ENCODE measurements at regions not wholly inside any gene's neighbourhood (a gene's known extent, or its start where the extent isn't known, plus 50 kb on each side); places are given as distances from the start of the nearest gene placed in this dataset.
"Not testable (repeated sequence)": the region's sequence is repeated elsewhere in the genome, so short reads cannot be mapped to it uniquely, and the experiment has no call there.

DNA sequence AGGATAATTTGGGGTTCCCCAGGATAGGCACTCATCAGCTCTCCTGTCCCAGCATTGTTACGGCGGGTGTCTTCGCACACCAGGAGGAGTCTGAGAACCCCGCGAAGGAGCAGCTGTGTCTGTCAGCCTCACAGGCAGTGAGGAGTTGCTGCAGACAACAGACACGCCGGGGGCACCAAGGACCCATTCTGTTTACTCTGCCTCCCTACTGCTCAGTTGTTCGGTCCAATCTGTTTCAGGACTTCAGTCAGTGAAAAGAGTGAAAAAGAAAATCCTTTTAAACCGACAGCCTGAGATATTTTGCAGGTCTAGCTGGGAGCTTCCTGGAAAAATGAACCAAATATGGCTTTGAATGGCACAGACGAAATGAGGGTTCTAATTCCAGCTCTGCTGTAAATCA, 288.4 kb downstream of the OMA1 start:
- DNase-seq (ENCODE audit: low spot score in 2 of 2), result no peak
- FAIRE-seq, result no peak

DNA sequence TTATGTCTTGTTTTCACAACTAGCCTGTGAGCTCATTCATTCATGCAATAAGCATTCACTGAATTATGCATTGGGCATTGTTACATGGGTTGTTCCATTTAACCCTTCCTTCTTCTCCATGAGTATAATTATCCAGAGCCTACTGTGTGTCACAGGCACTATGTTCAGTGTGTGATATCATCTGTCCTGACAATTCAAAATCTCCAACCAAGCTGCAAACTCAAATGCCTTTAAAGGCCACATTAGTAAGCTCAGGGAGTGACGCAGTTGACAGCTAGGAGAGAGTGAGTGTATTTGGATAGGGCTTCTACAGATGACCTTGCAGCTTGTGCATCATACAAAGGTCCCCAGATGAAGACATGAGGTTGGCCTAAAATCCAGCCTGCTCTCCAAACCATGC, 289.5 kb downstream of the OMA1 start:
- no peak for FAIRE-seq
- DNase-seq (ENCODE audit: low spot score in 2 of 2), result no peak

DNA sequence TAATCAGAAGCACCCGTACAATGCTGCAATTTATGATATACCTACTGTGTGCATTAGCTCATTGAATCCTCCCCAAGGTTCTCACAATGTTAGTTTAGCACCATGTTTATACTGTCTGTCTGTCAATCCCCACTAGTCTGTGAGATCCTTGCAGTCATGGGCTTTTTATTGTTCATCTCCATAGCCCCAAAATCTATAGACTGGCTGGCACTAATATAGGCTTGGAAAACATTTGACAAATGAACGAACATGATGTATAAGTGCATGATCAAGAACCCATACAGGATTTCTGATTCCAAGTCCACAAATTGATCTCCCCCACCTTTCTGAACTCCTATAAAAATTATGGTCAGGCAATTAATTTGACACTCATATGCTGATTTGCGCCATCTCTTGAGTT, 290.0 kb downstream of the OMA1 start:
- FAIRE-seq, result no peak
- DNase-seq (ENCODE audit: low spot score in 2 of 2), result no peak

DNA sequence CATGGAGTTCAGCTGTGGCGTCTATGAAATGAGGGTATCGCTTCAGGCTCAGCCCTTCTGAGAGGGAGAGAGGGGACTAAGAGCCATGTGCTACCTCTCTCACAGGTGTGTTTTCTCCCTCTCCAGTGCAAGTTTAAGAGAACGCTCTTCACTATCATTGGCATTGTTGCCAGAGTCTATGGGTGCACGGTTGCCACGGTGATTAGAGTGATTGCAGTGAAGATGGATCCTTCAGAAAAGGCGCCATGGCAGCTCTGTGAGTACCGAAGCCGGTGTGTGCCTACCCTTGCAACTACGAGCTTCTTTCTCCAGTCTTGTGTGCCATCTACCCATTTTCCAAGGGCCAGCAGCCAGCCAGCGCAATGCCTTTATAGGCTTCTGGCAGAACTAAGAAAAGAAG, 290.5 kb downstream of the OMA1 start:
- DNase-seq (ENCODE audit: low spot score in 2 of 2) (no peak), FAIRE-seq (no peak)

DNA sequence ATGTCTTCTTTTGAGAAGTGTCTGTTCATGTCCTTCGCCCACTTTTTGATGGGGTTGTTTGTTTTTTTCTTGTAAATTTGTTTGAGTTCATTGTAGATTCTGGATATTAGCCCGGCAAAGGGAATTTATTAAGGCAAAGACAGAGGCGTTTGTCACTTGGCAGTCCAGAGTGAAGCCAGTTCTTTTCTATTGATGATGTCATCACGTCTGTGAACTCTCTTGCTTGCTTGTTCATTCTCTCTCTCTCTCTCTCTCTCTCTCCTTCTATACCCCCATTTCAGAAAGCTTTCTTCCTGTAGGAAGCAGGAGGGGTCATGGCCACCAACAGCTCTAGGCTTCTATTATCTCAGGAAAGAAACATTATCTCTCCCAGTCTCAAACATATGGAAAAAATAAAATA, 291.3 kb downstream of the OMA1 start:
- no peak for FAIRE-seq
- DNase-seq (ENCODE audit: low spot score in 2 of 2), result no peak

DNA sequence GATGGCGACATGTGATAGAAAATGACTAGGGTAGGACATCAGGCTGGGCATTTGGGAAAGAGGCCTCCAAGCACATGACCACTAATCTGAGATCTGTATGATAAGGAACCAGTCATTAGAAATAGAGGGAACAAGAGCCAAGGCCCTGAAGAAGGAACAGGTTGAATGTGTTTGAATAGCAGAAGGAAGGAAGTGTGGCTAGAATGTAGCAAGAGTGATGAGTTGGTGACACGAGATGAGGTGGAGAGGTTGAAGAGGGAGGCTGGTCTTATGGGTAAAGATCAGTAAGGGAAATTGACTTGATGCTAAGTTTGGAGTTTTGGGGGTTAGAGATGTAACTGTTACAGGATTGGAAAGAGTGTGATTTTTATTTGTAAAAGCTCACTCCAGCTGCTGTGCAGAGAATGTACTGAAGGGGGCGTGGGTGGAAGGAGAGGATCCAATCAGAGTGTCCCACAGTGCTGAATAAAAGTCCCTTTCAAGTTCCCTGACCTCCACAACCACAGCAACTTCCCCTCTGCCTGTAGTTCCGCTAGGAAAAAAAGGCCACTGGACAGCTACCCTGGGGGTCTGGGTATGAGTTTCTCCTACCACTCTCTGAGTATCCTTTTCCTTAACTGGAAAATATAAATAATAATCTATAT, 295.0 kb downstream of the OMA1 start:
- DNase-seq (ENCODE audit: low spot score in 2 of 2) (no peak), FAIRE-seq (no peak)

DNA sequence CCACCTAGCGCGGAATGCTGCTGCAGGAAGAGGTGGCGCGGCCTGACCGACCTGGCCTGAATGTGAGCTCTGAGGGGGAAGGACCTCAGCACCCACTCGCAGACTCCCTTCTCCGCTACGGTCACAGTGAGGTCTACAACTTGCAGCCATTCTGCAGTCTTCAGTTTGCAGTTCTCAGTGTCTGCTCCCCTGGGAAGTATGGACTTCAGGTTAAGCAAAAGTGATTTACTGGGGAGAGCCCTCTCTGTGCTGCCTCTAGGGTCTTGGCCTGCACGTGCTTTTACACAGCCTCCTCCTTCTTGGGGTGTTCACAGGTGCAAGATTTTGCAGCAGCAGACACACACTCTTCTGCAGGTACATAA, 296.0 kb downstream of the OMA1 start:
- no peak for DNase-seq (ENCODE audit: low spot score in 2 of 2)
- no peak for FAIRE-seq

DNA sequence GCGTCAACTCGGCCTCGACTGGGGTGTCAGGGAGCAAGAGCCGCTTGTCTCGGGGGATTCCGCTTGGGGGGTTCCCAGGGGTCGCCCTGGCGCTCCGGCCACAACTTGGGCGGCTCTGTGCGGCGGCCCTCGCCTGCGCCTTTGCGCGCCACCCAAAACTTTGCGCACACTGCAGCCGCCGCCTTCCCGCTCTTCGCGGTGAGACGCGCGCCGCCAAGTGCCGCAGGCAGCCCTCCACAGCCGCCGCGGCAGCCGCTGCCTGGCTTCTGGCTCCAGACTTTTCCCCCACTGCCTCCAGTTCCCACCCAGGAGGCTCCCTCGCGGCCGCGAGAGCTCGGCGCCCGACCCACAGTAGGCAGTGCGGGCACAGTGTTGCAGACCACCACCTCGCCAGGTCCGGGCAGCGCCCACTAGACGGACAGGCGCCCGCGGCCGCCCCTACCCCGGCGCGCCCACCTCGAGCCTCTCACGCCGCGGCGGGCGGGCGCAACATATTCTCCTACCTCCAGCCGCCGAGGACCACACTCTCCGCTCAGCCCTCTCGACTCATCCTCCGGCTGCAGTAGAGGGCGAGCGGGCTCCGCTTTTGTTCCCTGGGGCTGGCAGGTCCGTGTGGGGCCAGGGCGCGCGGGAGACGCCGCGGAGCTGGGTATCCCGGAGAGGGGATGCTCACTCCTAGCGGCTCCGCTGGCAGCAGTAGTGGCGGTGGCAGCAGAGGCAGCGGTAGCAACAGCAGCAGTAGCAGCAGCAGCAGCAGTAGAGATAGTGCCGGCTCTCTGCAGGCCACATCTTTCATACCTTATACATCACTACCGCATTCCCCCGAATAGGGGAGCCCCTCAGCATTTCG, 296.6 kb downstream of the OMA1 start:
- FAIRE-seq (no peak), DNase-seq (ENCODE audit: low spot score in 2 of 2) (peak; percentile 26 to 32)

DNA sequence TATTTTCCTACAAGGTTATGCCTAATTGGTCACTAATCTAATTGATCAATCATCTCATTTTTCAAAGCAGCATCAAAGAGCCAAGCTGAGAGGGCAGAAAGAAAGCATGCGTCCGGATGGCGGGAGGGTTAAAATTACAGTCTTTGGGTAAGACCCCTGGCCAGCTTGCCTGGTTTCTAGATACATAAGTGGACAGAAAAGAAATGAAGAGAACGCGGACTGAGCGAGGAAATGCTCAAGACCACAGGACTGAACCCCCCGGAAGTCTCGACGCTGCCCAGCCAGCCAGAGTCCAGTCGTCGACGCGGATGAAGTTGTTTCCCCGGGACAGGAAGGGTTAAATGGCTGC, 297.2 kb downstream of the OMA1 start:
- DNase-seq (ENCODE audit: low spot score in 2 of 2), result no peak
- no peak for FAIRE-seq

DNA sequence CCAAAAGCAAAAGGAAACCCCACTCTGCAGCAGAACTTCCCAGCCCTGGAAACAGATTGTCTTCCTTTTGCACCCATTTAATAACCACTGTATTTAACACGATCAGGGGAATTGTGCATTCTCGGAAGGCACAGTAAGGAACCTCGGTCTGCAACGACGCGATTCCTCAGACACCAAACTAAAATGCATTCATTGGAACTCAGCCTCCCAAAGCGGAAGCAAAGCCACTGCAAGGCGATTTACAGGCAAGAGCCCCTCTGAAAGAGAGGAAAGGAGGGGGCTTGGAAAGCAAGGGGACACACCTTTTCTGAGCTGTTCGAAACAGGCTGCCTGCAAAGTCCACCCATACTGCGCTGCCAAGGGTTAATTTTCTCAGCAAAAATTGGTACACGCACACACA, 297.7 kb downstream of the OMA1 start:
- no peak for DNase-seq (ENCODE audit: low spot score in 2 of 2)
- no peak for FAIRE-seq

DNA sequence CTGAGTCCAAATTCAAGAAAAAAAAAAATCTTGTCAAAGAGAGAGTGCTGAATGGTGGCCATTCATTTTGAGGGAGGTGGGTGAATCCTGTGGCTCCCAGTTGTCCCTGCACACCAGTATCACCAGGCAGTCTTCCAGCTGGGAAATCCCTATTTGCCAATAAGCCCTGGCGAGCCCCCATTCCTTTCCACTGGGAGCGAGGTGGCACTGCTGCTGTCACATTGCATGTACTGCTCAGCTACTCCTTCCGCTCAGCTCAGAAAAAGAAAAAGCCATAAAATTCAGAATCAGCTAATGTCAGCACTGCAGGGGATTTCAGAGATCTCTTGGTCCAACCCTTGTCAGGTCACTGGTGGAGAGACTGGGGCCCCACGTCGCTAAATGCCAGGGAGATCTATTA, 298.5 kb downstream of the OMA1 start:
- FAIRE-seq (no peak), DNase-seq (ENCODE audit: low spot score in 2 of 2) (no peak)

DNA sequence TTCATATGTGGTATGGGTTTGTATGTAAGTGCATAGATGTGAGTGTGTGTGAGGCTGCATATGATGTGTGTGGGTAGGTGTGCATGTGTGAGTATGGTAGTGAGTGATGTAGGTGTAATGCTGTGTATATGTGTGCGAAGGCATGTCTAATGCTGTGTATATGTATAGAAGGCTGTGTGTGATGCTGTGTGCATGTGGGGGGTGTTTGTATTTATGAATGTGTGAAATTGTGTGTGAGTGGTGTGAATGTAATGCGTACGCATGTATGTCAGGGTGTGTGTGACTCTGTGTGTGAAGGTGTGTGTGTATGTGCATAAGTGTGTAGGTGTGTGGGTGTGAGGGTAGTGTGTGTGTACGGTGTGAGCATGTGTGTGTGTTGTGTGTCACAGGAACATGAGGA, 300.0 kb downstream of the OMA1 start:
- no peak for FAIRE-seq
- no peak for DNase-seq (ENCODE audit: low spot score in 2 of 2)

DNA sequence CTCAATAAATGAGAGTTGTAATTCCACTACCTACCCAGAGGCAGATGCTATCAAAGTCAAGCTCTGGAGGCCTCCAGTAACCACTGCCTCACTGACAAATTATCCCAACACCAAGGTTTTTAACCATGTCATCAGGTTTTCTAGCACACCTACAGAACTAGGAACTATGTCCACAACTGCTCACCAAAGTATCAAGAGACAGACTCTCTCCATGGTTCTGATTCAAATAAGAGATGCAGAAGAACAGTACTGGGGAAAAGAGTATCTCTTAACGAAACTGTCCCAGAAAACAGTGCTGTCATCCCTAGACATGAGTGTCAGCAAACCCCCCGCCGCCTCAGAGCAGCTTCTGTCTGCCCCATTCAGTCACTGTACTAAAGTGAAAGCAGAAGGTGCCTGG, 301.7 kb downstream of the OMA1 start:
- no peak for DNase-seq (ENCODE audit: low spot score in 2 of 2)
- no peak for FAIRE-seq

DNA sequence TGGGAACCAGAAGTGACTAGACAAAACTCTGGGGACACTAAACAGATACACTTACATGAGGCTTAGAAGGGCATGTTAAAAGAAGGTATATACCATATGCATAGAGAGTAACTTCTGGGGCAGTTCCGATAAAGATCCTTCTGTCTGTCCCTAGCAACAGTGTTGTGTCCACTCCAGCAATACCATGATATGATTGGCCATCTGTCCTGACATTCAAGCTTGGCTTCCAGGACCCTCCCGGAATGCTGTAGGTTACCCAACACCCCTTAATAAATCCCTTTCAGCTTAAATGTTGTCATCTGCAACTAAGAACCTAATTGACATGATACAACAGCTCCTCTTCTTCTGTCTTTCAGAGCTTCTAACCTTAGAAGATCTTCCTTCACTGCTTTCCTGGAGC, 307.7 kb downstream of the OMA1 start:
- DNase-seq (ENCODE audit: low spot score in 2 of 2) (no peak), FAIRE-seq (no peak)

DNA sequence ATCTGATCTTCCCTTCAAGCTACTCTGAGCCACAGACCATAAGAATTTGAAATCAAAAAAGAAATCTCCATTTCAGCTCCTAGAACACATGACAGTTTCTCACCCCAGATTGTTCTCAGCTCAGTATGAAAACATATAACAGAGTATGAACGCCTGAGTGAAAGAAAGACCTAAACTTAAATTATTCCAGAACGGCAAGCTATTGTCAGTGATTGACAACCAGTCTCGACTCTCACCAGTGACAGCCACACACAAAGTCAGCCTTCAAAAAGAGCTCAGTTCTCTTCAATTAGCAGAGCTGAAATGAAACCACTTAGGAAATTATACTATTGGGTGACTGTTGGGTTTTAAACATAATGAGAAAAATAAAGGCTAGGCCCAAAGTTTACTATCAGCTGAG, 312.8 kb downstream of the OMA1 start:
- FAIRE-seq (no peak), DNase-seq (ENCODE audit: low spot score in 2 of 2) (no peak)

DNA sequence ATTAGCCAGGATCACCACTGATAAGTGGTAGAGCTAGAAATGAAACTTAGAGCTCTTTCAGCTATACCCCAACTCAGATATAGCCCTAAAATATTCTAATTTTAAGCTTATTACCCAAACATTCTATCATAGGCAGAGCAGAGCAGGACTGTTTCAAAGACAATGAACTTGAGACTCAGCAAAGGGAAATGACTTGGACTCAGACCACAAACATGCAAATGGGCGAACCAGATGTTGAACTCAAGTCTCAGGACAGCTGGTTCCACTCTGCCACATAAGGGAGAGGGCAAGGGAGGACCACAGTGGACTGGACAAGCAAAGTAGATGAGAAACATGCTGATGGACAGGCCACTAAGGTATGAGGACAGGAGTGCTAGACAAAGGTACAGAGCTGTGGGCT, 315.3 kb downstream of the OMA1 start:
- DNase-seq (ENCODE audit: low spot score in 2 of 2) (no peak), FAIRE-seq (no peak)

DNA sequence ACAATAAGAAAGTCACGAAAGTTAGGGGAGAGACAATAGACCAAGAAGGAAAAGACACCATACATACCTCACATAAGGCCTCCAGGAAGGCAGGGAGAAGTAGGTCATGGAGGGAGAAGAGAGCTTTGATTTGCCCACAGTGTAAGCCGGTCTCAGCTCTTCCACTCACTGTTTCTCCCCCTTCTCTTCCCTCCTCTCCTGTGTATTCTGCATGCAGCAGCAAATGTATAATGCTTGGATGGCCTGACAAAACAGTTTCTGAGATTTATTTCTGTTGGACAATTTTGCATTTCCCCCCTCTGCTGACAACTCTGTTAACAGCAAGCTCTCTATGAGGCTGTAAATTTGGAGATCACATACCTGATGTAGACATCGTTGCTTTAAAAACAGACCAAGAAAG, 318.9 kb downstream of the OMA1 start:
- DNase-seq (ENCODE audit: low spot score in 2 of 2), result no peak
- FAIRE-seq, result no peak

DNA sequence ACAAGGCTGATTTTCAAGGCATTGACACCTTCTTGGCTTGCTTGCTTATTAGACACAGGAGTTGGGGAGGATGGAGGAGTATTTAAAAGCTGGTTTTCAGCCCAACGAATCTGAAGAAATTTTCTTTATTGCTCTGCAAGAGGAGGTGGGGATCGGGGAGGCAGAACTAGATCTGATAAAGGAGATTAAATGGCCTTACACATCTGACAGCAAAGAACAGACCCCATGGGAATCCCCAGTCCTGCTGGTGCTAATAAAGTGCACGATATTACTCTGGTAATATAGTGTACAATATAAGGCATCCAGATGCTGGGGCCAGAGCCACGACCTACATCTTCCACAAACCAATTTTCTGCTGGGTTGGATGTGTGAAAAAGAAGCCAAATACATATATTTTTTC, 323.0 kb downstream of the OMA1 start:
- DNase-seq (ENCODE audit: low spot score in 2 of 2) (no peak), FAIRE-seq (no peak)

DNA sequence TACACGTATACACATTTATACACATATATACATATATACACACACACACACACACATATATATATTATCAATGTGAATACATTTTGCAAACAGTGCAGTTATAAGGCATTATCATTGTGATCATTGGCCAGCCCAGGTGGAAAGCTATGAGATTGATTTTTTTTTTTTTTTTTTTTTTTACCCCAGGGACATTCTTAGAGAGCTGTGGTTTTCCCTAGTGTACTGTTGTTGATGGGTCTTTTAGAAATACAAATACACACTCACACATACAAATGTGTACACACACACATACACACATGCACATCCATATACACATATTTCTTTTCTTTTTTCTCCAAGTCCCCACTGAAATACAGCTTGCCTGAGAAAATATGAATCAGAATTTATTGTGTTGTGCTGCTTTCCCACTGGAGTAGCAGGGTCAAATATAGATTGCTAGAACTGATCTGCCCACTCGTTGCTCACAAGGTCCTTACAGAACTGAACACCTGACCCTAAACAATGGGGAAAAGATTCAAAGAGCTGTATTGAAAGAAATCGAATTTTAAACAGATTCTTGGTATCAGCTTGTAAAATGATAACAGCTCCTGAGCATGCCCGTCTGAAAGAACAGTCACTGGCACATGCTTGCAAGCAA, 325.6 kb downstream of the OMA1 start:
- no peak for FAIRE-seq
- no peak for DNase-seq (ENCODE audit: low spot score in 2 of 2)

DNA sequence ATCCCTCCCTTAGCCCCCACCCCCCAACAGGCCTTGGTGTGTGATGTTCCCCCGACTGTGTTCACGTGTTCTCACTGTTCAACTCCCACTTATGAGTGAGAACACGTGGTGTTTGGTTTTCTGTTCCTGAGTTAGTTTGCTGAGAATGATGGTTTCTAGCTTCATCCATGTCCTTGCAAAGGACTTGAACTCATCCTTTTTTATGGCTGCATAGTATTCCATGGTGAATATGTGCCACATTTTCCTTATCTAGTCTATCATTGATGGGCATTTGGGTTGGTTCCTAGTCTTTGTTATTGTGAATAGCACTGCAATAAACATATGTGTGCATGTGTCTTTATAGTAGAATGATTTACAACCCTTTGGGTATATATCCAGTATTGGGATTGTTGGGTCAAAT, 330.4 kb downstream of the OMA1 start:
- not testable (repeated sequence) for DNase-seq (ENCODE audit: low spot score in 2 of 2); FAIRE-seq

DNA sequence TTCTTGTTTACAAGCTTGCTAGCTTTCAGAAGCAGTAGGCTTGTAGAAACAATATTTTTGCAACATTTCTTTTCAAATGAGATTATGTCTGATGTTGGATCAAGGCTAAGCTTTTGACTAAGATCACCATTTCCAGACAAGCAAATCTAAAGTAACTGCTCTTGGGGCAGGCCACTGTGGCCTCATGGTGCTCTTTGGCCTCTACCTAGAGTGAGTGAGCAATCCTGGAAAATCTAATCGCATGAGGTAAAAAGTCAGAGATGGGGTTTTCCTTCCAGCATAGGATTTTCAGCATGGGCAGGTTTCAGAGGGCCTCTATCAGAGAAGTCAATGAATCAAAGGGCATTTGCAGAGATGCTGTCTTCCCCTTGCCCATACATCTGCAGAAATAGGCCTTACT, 331.9 kb downstream of the OMA1 start:
- FAIRE-seq, result no peak

DNA sequence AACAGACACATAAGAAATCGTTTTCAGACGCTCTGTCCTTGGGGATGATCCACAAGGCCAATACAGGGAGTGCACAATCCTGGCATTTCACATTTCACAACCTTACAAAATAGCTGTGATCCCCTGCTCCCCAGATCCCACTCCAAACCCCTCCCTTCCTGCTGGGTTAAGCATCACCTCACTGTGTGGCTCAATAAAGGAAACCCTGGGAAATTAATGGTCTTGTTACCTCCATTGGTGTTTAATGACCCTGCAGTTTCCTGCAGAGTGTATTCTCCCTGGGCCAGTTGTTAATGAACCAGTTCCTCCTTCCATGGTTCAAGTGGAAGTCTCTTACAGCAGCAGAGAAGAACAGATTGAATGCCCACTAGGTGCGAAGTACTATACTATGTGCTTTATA, 334.7 kb downstream of the OMA1 start:
- no peak for DNase-seq (ENCODE audit: low spot score in 2 of 2)
- FAIRE-seq, result no peak

More for the DNA sequence above, 331.9 kb downstream of the OMA1 start:
- no peak for DNase-seq (ENCODE audit: low spot score in 2 of 2)
